HFF-Myc (cell line): ENCODE measurements at regions not wholly inside any gene's neighbourhood (a gene's known extent, or its start where the extent isn't known, plus 50 kb on each side); places are given as distances from the start of the nearest gene placed in this dataset.

ENCODE experiments used
- DNase-seq: peaks from one replicate; pipeline ENCODE4 v3.0.0-alpha.2; 2011; ENCODE audit warnings: low read depth; ENCODE audit errors: extremely low read depth
- H3K4me3 ChIP-seq: replicated peaks from 2 replicates; pipeline ENCODE4 v1.5.1; 2011; ENCODE audit warnings: low read depth, mild to moderate bottlenecking, control low read depth, low read length
- TF ChIP-seq, protein P1 (sequence below): IDR thresholded peaks from 2 replicates; pipeline ENCODE4 v1.5.1; 2012; ENCODE audit warnings: mild to moderate bottlenecking, low read depth, low read length, control low read depth; ENCODE audit errors: missing control alignments

DNA sequence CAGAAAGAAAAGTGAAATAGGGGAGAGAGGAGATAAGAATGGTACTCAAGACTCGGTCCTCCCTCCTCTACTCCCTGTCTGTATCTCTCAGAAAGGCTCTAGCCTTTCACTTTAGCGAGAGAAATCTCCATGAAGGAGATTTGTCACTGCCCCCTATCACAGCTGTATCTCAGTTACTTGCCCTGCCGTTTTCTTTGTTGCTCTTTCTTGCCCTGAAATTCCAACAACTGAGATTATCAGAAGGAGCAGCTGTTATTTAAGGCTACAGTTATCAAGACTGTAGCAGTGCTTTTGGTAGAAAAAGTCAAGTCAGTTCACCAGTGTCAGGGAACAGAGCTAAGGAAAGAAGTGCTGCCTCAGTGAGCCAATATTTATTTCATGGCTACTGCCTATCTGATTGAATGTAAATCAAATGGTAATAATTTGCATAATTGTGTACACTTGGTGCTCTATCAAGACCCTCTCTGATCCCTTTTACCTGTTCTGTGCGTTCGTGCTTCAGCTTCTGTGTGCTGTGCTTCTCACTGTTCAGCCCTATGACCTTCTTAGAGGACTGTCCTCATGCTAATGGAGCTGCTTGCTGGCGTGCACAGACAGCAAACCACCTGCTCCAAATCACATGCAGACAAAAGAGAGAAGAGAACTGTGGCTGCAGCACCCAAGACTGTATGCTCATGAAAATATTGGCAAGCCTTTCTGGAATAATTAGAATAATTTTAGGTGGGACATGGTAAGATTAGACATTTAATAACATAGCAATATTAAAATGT lies 180.2 kb upstream of the FAM3C start:
- TF ChIP-seq, protein P1, sequence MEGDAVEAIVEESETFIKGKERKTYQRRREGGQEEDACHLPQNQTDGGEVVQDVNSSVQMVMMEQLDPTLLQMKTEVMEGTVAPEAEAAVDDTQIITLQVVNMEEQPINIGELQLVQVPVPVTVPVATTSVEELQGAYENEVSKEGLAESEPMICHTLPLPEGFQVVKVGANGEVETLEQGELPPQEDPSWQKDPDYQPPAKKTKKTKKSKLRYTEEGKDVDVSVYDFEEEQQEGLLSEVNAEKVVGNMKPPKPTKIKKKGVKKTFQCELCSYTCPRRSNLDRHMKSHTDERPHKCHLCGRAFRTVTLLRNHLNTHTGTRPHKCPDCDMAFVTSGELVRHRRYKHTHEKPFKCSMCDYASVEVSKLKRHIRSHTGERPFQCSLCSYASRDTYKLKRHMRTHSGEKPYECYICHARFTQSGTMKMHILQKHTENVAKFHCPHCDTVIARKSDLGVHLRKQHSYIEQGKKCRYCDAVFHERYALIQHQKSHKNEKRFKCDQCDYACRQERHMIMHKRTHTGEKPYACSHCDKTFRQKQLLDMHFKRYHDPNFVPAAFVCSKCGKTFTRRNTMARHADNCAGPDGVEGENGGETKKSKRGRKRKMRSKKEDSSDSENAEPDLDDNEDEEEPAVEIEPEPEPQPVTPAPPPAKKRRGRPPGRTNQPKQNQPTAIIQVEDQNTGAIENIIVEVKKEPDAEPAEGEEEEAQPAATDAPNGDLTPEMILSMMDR = no peak
- H3K4me3 ChIP-seq = no peak overlapping the region
- no peak for DNase-seq

DNA sequence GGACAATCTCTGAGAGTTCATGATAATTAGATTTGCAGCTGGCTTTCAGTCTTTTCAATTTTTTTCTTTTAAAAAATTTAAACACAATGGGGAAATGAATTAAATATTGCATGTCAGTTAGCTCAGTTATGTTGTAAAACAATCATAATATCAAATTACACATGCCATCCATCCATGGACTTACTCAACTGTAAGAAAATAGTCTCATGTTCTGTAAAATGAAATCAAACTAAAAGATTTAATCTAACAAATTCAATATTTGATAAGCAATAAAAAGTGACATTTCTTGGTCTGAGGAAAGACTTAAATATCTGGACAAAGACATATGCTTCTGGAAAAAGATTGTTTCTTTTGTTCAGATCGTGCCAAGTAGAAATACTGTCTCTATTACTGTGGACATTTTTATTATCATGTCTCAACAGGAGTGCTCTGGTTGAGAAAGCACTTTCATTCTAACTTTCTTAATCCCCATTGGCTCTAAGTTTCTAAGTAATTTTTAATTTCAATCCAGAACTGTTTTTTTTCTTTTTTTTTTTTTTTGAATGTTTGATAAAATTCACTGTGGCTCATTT lies 179.2 kb upstream of the FAM3C start:
- no peak overlapping the region for H3K4me3 ChIP-seq
- TF ChIP-seq, protein P1 = no peak
- no peak for DNase-seq

DNA sequence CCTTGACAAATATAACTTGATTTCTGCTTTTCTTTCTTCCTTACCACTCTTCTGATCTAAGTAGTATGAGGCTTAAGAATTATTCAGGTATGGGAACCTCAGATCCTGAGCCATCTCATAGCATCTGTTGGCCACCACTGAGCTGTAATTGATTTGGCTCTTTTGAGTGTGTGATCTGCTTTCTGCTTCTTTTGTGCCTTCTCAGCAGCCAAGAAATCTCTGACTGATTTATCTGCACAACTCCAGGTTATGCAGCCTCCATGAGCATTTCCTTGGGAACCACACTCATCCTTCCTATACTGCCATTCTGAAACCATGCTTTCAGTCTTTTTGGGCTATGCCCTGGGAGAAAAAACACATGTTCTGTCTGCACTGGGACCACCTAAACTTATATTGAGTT lies 178.0 kb upstream of the FAM3C start:
- no peak overlapping the region for H3K4me3 ChIP-seq
- TF ChIP-seq, protein P1 = no peak
- DNase-seq = no peak

DNA sequence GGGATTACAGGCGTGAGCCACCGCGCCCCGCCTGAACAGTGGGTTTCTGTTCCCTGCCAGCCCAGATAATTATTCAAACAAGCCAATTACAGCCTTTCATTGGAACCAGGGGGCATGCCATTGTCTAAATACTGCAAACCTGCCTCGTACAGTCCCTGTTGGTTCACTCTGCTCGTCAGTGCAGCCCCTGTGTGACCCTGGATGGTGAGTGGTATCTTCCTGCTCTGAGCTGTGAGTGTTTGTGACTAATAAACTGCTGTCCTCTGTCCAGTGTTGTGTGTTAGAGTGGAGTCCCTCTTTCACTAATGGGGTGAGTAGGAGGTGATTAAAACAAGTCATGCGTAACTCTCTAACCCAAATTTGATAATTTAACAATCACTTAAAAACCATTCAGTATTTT lies 176.5 kb upstream of the FAM3C start:
- DNase-seq = no peak
- no peak overlapping the region for H3K4me3 ChIP-seq
- TF ChIP-seq, protein P1 = no peak

DNA sequence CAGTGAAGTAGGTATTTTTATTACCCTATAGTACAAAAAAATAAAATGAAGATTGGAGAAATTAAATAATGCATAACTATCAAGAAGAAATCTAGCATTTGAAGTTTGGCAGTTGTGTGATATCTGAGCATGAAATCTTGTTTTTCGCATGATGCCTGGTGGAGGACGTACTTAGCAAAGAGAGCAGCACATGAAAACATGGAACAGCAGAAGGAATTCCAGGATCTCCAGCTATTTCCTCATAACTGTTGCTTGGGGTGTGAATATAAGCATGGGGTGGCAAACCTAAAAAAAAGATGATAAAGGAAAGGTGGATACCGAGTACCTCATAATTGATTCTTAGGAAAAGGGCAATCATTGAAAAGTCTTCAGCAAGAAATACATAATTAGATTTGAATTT lies 174.3 kb upstream of the FAM3C start:
- DNase-seq = no peak
- TF ChIP-seq, protein P1 = no peak
- no peak overlapping the region for H3K4me3 ChIP-seq

DNA sequence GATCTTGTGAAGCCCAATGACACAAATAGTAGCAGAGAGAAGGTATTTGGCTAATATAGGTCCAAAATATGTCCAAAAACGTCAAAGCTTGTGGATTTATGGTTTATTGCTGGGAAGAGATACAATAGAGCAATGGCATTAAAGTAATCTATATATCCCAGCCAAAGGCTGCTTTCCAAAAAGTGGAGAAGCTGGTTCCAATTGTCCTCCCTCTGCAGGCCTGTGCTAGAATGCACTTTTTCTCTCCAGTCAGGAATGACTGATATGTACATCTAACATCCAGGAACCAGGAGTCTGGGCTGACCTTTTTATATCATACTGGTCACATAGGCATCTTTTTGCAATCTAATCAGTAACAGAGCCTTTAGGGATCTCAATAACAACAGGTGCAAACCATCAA lies 167.1 kb upstream of the FAM3C start:
- H3K4me3 ChIP-seq = no peak overlapping the region
- TF ChIP-seq, protein P1 = peak; percentile 33
- no peak for DNase-seq
